Skin of body (tissue), 1 donor: ENCODE measurements at regions not wholly inside any gene's neighbourhood (a gene's known extent, or its start where the extent isn't known, plus 50 kb on each side); places are given as distances from the start of the nearest gene placed in this dataset.

Experiments
- DNase-seq: peaks from one replicate; lab custom pipeline; 2025; lab: John Stamatoyannopoulos, UW

DNA sequence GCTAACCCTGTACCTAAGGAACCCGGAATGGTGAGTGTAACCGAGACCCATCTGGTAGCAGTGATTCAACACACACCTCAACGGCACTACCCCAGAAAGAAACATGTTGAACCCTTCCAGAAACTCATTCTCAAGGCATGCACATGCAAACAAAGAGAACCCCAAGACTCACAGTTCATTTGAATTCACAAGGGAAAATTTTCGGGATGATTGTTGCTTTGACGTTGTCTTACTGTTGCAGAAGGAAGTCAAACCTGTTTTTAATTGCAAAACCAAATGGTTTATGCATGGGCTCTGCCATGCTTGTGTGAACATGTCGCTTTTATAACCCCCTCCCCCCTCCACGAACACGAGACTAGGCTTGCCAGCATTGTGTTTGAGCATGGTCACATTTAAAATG is 539.7 kb downstream of the GATA3 start:
- peak; percentile 9 for DNase-seq

DNA sequence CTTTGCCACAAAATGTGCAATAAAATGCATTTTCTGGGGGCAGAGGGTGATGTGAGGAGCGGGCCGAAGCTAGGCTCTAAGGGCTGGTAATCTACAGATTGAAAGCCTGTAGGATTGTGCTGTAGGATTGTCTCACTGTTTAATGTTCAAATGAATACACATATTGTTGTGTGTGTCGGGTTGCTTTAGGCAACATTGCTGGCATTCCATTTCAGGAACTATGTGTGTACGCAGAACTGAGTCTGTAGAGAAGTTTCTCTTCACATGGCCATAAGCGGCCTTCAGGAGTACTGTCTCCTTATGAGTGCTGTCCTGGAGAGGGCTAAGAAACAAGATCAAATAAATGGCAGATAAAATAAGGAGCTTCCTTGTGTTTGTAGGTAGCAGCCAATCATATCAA is 540.2 kb downstream of the GATA3 start:
- peak; percentile 6 for DNase-seq

DNA sequence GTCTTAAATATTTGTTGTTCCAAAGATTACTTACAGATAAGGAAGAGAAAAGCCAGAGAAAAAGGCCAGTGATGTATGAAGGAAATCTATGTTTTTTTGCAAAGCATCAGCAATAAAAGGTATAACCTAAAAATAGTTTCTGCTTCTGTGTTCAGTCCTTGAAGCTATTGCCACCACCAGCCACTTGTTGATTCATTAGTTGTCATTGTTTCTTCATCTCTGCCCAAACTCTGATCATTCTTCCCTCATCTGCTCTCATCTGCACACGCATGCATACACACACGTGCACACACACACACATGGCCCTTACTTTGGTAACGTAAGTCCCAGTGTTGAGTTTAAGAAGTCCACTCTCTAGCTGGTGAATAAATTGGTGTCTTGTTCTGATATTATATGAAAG is 540.7 kb downstream of the GATA3 start:
- DNase-seq, result no peak

DNA sequence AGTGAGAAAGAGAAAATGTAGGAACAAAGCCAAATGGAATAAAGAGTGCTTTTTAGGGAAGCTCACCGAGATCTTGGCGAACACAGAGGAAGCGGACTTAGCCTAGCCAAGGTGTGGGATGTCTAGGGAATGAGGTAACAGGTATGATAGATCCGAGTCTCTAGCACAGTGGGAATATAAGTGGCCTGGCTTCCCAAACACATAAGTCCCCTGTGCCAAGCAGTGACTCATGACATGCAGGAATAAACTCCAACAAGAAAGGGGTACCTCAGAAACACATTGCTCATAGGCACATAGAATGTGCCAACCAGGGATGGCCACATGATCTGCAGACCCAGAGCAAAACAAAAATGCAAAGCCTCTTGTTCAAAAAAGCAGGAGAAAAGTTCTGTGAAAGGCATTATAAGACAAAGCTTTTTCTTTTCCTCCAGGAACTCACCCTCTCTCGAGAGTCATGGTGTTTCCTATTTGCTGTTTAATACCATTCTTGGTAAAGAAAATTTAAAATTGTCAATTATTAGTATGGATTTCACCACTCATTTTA is 542.5 kb downstream of the GATA3 start:
- DNase-seq, result no peak

DNA sequence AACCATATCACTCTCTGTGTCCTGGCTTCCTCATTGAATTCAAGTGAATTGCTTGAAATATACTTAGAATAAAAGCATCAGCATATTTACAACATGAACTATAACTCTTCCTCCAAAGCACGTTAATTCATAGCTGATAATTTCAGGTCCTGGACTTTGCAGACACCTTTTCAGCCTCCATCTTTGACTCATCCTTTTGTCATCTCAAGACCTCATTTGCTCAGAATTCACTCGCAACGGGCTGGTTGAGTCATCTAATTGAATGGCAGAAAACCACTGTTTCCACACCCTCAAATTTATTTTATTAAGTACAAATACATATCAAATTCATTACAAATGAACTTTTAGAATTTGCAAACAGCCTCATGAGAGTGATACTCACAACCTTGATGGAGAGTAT is 545.7 kb downstream of the GATA3 start:
- no peak for DNase-seq

DNA sequence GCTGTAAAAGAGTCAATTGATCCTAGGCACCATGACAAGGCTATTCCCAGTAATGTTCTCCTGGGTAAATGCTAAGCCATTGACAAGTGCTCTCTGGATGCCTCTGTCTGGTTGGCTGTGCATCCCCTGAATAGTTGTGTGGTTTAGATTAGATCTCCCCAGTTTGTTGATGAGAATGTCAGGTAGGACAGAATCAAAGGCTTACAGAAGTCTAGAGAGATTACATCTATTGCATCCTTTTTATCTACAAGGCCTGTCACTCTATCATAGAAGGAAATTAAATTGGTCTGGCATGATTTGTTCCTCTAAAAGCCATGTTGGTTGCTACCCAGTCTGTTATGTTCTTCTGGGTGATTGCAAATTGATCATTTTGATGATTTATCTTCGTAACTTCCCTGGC is 548.3 kb downstream of the GATA3 start:
- DNase-seq, result no peak

DNA sequence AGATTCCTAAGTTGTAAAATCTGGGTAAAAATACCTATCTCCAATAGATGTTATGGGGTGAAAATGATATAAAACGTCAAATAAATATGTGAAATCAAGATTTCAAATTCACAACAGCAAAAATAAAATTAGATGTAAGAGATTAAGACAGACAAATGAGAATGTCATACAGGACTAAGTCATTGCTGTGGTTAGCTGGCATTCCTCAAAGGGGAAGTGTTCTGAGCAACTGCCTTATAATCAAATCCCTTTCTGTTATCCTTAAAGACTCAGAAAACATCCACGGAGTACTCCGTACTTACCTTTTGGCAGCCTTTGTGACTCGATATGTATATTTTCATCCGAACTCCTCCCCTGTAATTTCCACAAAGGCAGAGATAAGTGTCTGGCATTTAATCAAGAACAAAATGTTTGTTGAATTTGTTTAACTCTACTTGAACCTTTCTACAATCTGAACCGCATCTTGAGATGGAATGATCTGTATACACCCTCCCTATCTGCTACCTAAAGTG is 559.6 kb downstream of the GATA3 start:
- DNase-seq, result no peak

DNA sequence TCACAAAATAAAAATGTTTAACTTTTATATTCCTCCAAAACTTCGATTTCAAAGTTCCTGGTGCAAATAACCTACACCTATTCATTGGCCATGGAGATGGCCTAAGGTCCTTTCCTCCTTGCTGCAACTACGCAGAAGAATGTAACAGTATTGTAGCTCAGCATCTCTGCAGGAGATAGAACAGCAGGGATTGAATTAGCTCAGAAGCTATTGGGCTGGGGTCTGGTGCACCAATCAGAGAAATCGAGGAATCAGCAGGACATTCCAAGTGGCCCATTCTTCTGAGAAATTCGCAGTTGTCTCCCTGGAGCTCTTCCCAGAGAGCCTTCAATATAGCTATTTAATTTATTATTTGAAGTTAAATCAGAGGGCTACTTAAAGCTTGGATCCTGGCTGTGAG is 560.6 kb downstream of the GATA3 start:
- DNase-seq, result no peak

DNA sequence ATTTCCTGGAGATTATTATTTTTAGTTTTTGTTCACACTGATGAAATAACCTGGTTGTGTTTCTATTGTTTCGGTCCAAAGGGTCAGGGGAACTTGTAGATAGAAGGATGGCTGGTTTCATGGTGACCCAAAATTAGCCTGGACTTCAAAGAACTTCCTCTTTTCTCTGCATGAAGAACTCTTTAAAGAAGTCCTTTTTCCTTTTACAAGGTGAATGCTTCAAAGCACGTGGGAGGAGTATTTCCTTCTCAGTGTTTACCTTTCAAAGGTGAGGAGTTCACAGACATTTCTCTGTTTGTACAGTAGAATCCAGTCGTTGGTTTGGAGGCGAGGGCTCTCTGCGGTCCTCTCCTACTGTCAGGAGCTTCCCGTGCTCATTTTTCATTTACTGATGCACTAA is 561.7 kb downstream of the GATA3 start:
- no peak for DNase-seq

DNA sequence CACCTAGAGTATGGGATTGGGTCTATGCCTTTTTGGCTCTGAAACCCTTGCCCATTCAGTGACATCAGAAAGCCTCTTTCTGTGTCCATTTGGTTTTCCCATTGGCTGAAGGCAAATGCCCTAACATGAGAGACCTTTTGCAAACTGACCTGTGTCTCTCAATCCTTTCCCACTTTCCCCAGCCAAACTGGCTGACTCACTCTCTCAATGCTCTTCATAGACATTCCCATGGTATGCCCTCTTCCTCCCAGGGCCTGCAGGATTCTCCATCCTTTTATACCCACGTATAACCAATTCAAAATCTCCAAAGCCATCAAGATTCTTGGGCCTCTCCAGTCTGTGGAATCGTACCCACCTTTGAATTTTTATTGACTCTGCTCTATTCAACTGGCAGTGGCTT is 563.3 kb downstream of the GATA3 start:
- no peak for DNase-seq

DNA sequence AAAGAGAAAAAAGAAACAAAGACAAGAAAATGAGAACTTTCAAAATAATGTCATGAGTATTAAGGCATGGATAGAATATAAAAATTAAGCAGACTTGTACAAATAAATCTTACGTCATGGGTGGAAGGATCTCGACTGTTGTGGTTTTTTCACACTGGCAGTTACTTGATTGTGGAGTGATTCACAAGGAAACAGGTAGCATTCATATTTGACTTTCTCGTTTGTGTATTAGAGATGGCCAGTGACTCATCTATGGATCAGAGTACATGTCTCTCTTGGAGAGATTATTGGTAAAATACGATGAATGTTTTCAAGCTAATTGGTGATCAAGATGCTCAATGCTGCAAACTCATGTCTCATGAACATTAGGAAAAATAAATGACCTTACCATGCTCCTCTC is 564.3 kb downstream of the GATA3 start:
- no peak for DNase-seq

DNA sequence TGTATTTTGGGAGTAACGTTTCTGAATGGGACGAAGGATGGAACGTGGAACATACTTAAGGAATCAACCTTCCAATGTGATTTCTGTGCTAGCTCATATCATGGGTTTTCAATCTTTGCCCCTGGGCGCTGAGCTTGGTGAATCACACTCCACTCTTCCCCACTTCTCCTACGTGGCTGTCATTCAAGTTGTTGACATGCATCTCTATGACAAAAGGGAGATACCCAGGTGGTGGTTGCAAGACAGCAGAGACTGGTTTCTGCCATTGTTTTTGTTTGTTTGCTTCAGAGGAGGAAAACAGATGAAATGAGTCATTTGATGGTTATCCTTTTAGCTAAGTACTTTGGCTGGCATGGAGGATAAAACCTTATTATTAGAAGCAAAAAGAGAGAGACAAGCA is 573.9 kb downstream of the GATA3 start:
- DNase-seq, result no peak

DNA sequence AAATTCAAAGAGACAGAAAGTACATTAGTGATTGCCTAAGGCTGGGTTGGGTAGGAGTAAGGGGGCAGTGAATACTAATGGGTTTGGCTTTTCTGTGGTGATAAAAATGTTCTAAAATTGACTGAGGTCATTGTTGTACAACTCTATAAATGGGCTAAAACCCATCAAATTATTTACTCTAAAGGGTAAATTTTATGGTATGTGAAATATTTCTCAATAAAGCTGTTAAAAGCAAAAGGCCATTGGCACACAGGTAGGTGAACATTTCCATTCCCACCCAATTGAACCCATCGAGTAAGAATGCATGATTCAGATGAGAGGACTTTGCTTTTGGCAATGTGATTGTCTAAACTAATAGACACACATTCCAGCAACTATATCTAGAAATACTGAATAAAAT is 579.4 kb downstream of the GATA3 start:
- DNase-seq, result no peak

DNA sequence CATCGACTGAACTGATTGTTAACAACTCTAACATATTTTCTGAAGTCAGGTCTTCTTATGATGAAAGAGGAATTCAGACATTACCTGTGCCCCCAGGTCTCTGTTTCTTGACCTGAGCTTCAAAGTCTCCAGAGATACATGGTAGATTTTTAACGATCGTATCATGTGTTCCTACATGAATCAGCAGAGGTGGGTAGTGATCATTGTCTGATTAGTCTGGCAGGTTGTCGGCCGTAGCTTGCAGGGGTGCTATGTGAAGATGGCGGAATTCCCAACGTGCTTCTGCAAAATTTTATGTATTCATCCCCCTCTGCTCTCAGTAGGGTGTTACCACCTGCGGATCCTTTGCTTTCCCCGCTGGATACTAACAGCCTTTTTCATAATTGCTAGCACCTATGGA is 581.9 kb downstream of the GATA3 start:
- DNase-seq, result no peak

DNA sequence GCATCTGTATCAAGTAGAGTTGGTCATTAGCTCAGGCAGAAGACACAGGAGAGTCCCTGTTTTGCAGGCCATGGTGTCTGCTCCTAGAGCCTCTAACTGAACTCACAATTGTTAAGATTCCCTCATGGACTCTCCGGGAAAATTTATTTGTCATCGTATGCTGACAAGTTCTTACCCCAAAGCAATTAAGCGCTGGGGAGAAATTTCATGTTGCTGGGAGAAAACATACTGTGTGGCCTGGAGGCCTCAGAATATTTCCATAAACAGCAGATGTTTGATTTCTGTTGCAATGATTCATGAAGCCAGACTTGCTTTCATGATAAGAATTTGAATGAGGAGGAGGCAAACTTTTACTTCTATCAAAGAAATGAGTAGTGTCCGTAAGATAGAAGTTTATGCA is 583.2 kb downstream of the GATA3 start:
- DNase-seq, result peak; percentile 60

DNA sequence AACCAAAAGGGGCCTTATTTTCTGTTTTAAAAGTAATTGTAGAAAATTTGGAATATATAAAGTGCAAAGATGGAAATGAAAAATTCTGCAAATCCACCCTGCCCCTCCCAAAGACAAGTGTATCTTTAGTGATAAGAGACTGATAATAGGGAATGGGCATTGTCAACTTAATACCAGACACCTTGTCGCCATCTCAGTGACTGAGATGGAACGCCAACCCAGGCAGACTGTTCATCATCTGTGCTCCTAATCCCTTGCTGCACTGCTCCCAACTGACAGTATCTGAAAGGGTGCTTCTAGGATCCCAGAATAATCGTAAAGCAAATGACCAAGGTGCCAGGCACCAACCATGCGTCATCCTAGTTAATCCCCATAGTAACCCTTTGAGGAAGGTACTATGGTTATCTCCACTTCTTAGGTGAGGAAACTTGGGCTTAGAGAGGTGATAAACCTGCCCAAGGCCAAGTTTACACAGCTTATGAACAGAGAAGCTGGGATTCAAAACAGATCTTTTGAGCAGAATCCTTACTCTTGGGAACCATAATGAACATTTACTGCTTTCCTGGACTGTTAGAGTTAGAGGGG is 583.7 kb downstream of the GATA3 start:
- no peak for DNase-seq

DNA sequence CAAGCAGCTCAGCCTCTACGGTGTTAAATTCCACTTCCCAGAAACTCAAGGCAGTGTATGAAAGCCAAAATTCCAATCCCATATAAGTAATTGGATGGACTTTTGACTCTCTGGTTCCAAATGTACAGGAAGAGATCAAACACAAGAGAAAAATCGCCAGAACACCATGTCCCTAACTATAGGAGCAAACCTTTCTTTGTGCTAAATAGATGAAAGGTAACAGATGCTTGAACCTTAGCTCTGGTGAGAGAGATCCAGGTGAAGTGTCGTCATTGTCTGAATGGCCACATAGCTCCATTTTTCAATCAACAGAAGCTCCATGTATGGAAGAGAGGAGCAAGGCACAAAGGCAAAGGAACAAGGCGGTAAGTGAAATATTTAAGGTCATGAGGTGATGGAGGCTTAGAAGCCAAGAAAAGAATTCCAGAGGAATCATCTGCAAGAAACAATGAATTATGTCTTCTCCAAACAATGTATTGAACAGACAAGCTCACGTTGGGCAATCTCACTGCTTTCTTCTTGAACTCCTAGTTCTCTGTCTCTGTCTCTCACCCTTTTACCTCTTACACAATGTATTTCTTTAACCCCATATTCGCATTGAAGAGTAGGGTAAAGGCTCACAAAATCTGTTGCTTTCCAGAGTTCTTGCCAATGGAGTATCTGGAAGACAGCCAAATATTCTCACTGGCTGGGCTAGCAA is 585.1 kb downstream of the GATA3 start:
- DNase-seq, result peak; percentile 61

DNA sequence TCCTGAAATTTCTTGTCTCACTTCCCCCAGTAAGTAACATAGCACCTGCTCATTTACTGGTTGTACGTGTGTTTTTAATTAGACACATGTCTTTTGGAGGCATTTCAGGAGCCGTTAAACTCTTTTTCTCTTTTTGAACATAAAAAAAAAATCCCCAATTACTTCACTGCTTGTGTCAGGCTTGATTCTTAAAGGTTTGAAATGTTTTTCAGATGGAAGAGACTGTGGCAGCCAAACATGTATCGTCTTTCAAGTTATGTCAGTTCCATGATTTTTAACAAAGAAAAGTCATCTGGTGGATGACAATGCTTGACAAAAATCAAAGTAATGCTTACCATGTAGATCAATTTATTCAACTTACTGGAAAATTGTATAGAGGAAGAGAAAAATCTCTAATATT is 585.8 kb downstream of the GATA3 start:
- DNase-seq, result peak; percentile 50

DNA sequence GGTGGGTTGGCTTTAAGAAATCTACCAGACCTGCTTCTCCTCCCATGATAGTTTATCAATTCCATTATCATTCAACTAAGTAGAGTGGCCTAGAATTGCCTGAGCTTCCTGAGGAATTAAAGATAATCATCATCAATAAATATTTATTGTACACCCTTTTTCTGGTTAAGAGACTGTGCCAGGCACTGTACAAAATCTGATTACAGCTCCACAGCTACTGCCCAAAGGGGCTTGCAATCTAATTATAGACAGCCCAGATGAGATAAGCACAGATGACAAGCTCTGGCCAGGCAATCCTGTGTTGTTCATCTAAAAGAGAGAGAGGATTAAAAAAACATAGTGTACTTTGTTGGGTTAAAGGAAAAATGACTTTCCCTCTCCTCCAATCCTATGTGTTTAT is 586.4 kb downstream of the GATA3 start:
- no peak for DNase-seq

DNA sequence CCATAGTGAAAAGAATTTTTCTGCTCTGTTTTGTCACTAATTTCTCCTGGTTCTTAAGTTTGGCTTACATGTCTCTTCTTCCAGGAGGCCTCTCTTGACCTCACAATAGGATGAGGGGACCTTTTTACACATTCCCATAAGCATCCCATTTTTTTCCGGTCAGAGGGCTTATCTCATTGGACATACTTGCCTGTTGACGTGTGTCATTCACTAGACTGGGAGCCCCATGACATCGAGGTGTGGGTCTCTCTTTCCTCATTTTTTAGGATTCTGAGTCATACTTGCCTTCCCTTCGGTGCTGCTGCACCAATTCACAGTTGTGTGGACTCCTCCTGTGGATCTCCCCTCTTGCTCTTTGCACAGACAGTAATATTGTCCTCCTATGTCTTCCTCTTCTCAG is 601.8 kb downstream of the GATA3 start:
- no peak for DNase-seq

DNA sequence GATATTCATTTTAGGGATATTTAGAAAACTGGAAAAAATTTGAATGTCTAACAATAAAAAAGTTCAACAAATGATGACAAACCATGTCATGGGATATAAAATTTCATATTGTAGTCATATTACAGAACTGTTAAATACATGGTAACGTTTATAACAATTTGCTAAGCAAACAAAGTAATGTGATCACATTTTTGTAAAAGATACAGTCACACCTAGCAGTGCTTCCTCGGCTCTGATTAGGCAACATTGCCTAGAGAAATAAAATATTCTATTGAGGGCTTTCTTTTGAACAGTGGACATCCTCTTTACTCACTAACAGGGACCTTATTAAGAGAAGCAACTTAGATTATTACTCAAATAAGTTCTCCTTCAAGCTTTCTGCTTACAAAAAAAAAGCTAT is 605.5 kb downstream of the GATA3 start:
- no peak for DNase-seq

DNA sequence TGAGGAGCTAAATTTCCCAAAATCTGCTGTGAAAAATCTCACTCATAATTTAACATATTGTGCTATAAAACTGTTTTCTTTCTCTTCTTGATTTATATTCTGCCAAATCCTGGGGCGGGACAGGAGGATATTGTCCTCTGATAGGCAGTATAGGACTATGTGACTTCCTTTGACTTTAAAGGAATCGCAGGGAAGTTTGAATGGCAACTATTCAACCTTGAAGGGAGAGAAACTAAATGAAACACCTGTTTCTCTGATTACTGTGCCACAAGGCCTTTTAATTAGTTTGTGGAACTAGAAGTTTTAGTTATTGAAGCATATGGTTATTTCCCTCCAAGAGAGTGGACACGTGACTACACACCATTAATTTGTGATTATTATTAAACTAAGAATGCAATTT is 607.4 kb downstream of the GATA3 start:
- no peak for DNase-seq

DNA sequence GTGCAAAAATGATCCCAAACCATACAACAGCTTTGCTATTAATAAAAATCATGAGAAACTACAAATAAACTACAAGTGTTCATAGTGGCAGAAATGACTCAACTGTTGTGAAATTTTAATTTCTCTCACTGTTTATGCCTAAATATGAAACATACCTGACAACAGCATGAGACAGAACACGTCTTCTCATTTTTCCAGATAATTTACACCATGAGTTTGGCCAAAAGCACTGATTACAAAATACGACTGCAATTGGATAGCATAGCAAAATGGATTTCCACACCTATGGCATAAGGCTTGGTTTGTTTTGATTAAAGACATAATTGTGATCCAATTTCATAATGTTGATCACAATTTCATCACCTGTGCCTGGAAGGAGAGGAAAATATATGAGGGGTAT is 608.6 kb downstream of the GATA3 start:
- DNase-seq, result no peak
